Small intestine (tissue), 7 donors: ENCODE measurements at regions not wholly inside any gene's neighbourhood (a gene's known extent, or its start where the extent isn't known, plus 50 kb on each side); places are given as distances from the start of the nearest gene placed in this dataset.

ENCODE experiments used
- DNase-seq, 2 donors: peaks; one replicate each; pipeline versions ENCODE4 v3.0.0 to v3.0.0-alpha.2; 2013
- FAIRE-seq: peaks from 2 replicates; lab custom pipeline; 2012; peaks lifted over from hg19 to GRCh38; lab: Jason Lieb, UNC
- H3K27ac ChIP-seq, 3 donors: one replicate each; pipeline ENCODE4 v1.5.1; 2013; ENCODE audit warnings: low read length in 2 of 3, mild to moderate bottlenecking in 2 of 3, control low read depth in 1 of 3, inconsistent platforms in 1 of 3, low read depth in 1 of 3, moderate library complexity in 1 of 3
- H3K27me3 ChIP-seq, 3 donors: one replicate each; pipeline ENCODE4 v1.6.1; 2013; ENCODE audit warnings: low read length in 3 of 3, inconsistent platforms in 1 of 3; ENCODE audit not compliant: control insufficient read depth in 3 of 3, insufficient read depth in 3 of 3
- H3K36me3 ChIP-seq, 3 donors: one replicate each; pipeline ENCODE4 v1.6.1; 2013; ENCODE audit warnings: low read length in 3 of 3, inconsistent platforms in 1 of 3, low read depth in 1 of 3, mild to moderate bottlenecking in 1 of 3, moderate library complexity in 1 of 3; ENCODE audit not compliant: control insufficient read depth in 3 of 3, insufficient read depth in 2 of 3
- H3K4me1 ChIP-seq, 3 donors: one replicate each; pipeline ENCODE4 v1.6.1; 2013; ENCODE audit warnings: low read length in 2 of 3, inconsistent platforms in 1 of 3, low read depth in 1 of 3, mild to moderate bottlenecking in 1 of 3, moderate library complexity in 1 of 3; ENCODE audit not compliant: control insufficient read depth in 3 of 3, insufficient read depth in 2 of 3
- H3K4me3 ChIP-seq, 3 donors: one replicate each; pipeline ENCODE4 v1.5.1; 2013; ENCODE audit warnings: low read length in 3 of 3, control low read depth in 1 of 3, inconsistent platforms in 1 of 3, low read depth in 1 of 3, mild to moderate bottlenecking in 1 of 3, moderate library complexity in 1 of 3
- H3K9me3 ChIP-seq, 2 donors: one replicate each; pipeline ENCODE4 v1.6.1; 2013; ENCODE audit warnings: low read depth in 1 of 2, low read length in 1 of 2; ENCODE audit not compliant: control insufficient read depth in 2 of 2, insufficient read depth in 1 of 2
- WGBS, 3 donors: extraction: QIAGEN DNeasy Blood & Tissue Kit; methylation state at CpG; one replicate each; pipeline ENCODE4 v1.1.7; 2013; 5-methylcytosine and 5-hydroxymethylcytosine counted together
- donor health status: healthy with polysubstance abuse.
- donor health status: control.
- donor health status: control.
- donor health status: Bipolar disorder and iron deficiency.
- donor health status: healthy.

DNA sequence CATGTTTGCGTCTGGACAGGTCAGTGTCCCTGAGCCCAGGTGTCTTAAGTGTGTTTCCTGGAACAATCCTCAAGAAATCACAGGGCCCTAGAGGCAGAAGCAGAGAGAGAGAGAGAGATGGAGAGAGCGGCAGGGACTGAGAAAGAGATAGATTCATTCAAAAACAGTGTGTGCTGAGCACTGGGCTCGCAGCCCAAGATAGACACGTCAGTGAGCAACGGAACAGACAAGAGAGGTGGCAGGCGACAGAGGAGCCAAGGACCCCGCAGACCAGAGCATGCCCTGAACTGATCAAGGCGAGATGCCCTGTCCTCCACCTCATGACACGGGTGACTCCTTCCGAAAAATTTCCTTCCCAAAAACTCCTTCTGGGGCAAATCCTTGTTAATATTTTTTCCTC is 362.0 kb upstream of the SULF2 start:
- DNase-seq (no peak), FAIRE-seq (no peak)
- Histone ChIP-seq H3K4me3 (no peak overlapping the region), H3K27me3 (no peaks in the 10 kb centered on the region), H3K36me3 (no peaks in the 10 kb centered on the region), H3K27ac (no peak overlapping the region), H3K4me1 (no peaks in the 10 kb centered on the region), H3K9me3 (no peaks in the 10 kb centered on the region)
- 76 to 82% (median 80%) methylated on average over 10 of the region's 10 CpGs for WGBS, 3 donors

DNA sequence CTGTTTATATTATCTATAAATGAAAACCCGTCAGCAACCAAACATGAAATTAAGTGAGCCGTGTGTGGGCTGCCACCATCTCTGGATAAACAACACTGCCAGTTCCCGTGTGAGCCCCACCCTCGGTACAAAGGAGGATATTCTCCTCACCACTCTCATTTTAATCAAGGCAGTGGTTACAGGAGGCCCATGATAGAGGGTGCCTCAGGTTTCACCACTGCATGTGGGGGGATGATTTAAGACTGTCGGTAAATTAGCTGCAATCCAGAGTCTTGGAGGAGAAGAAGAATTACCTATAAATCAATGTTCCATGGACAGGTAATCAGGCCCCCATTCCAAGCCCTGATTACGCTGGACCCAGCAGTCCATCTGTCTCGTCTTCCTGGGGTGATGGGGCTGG is 361.6 kb upstream of the SULF2 start:
- H3K9me3 ChIP-seq: no peaks in the 10 kb centered on the region
- no peak for DNase-seq
- H3K27ac ChIP-seq: no peak overlapping the region
- 36 to 59% (median 51%) methylated on average over 7 of the region's 7 CpGs for WGBS, 3 donors
- no peak overlapping the region for H3K4me3 ChIP-seq
- no peaks in the 10 kb centered on the region for H3K4me1 ChIP-seq
- no peak for FAIRE-seq
- H3K36me3 ChIP-seq: no peaks in the 10 kb centered on the region
- no peaks in the 10 kb centered on the region for H3K27me3 ChIP-seq

DNA sequence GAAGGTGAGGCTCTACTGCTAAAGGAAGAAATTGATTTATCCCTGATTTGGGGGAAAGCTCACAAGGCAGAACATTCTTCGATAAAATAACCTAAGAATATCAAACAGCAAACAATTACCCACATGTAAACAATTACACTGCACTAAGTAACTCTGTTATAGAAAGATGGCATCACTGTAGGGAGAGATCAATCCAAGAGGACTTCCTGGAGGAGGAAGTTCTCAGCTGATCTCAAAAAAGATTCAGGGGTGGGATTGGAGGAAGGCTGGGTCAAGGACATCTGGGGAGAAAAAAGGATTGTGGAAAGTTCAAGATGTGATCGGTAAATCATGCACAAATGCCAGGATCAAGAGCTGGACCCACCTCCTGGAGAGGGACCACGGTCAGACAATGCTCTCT is 361.0 kb upstream of the SULF2 start:
- no peaks in the 10 kb centered on the region for H3K4me1 ChIP-seq
- no peak overlapping the region for H3K4me3 ChIP-seq
- H3K27ac ChIP-seq: no peak overlapping the region
- no peak for DNase-seq
- H3K27me3 ChIP-seq: no peaks in the 10 kb centered on the region
- FAIRE-seq: no peak
- no peaks in the 10 kb centered on the region for H3K36me3 ChIP-seq
- 78 to 87% (median 79%) methylated on average over 3 of the region's 3 CpGs for WGBS, 3 donors
- H3K9me3 ChIP-seq: no peaks in the 10 kb centered on the region

DNA sequence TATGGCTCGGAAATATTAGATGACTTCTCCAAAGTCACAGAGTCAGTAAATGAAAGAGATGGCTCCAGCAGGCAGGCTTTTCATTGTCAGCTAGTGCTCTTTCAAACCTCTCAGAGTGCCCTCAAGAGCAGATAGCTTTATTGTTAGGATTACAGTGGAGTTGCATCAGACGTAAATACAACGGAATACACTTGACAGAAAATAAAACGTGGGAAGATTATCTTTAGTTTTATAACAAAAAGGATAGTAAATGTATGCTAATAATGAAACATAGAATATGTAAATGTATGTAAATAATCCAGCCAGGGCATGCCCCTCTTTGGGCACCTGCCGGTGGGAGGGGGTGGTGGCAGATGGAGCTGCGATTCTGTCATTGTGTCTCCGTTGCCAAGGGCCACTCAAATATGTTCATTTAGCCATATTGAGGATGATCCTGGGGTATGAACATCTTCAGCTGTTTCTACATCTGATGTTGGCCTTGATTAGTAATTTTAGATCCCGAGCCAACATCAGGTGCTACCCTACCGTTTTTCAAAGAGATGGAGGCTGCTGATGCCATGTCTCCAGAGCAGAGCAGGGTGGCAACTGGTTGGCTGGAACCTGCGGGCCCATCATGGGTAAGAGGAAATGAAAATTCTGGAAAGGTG is 358.3 kb upstream of the SULF2 start:
- FAIRE-seq: no peak
- H3K4me3 ChIP-seq: no peak overlapping the region
- no peaks in the 10 kb centered on the region for H3K36me3 ChIP-seq
- DNase-seq: no peak
- no peaks in the 10 kb centered on the region for H3K4me1 ChIP-seq
- peaks cover 0 to 3% (median 0%) of the 10 kb centered on the region in 3 donors for H3K27me3 ChIP-seq
- 77 to 82% (median 80%) methylated on average over 10 of the region's 10 CpGs for WGBS, 3 donors
- no peaks in the 10 kb centered on the region for H3K9me3 ChIP-seq
- H3K27ac ChIP-seq: no peak overlapping the region

DNA sequence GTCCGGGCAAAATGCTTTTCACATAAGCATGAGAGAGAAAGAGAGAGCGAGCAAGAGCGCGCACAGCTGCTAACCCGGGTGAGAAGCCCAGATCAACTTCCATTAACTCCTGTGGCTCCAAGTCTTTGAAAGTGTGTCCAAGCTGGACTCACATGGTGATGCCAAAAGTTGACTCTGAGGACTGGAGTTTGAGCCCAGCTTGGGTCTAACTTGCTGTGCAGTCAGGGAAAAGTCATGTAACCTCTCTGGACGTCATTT is 357.2 kb upstream of the SULF2 start:
- H3K9me3 ChIP-seq: no peaks in the 10 kb centered on the region
- DNase-seq: no peak
- H3K27me3 ChIP-seq: peaks cover 0 to 3% (median 0%) of the 10 kb centered on the region in 3 donors
- H3K4me1 ChIP-seq: no peaks in the 10 kb centered on the region
- no peak for FAIRE-seq
- H3K36me3 ChIP-seq: no peaks in the 10 kb centered on the region
- no peak overlapping the region for H3K4me3 ChIP-seq
- 62 to 82% (median 70%) methylated on average over 6 of the region's 6 CpGs for WGBS, 3 donors
- no peak overlapping the region for H3K27ac ChIP-seq

DNA sequence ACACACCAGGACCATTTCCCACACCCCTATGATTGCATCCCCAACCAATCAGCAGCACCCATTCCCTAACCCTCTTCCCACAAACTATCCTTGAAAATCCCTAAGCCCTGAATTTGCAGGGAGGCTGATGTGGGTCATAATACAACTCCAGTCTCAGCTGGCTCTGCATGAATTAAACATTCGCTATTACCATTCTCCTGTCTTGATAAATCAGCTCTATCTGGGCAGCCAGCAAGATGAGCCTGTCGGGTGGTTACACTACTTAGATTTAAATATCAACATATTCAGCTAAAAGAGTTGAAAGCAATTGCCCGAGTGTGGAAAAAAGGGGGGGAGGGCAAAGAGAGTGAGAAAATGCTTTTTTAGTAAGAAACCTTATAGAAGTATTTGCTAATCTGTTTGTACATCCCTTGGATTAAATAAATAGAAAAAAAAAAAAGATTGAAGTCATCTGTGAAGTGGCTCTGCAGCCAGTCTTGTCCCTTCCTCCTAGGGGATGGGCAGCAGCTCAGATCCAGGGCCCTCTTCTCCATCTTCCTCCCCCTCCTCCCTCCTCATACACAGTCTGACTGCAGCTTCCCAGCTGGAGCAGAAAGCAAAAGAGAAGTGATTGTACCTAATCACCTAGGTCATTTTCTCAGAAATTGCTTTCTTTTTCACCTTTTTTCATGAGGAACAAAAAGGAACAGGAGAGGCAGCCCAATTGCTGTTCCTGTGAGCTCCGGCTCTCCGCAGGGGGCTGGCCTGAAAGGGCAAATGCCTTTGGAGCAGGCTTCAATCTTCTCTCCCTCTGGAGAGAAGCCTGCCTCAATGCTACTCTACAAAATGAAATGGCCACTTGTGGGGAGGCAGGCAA is 356.6 kb upstream of the SULF2 start:
- no peak for DNase-seq
- H3K36me3 ChIP-seq: no peaks in the 10 kb centered on the region
- no peaks in the 10 kb centered on the region for H3K4me1 ChIP-seq
- no peak for FAIRE-seq
- no peak overlapping the region for H3K4me3 ChIP-seq
- H3K27ac ChIP-seq: no peak overlapping the region
- no peaks in the 10 kb centered on the region for H3K9me3 ChIP-seq
- peaks cover 0 to 3% (median 0%) of the 10 kb centered on the region in 3 donors for H3K27me3 ChIP-seq
- WGBS, 3 donors: 67 to 87% (median 77%) methylated on average over 5 of the region's 5 CpGs

DNA sequence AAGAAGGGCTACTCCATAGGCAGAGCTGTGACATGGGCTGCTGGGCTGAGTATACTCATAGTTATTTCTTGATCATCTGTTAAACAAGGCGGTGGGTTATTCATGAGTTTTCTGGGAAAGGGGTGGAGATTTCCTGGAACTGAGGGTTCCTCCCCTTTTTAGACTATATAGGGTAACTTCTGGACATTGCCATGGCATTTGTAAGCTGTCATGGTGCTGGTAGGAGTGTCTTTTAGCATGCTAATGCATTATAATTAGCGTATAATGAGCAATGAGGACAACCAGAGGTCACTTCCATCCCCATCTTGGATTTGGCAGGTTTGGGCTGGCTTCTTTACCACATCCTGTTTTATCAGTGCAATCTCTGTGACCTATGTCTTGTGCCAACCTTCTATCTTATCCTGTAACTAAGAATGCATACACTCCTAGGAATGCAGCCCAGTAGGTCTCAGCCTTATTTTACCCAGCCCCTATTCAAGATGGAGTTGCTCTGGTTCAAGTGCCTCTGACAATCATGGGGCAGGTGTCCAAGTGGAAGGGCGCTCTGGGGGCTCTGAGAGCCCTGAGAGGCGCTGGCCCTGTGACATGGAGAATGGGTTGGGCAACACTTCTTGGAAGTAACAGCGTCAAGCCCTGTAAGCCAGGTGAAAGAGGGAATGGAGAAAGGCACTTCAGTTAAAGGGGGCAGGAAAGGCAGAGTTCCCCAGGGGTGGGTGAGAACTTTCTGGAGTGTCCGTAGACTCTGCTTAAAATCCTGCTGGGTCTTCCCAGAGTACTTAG is 354.2 kb upstream of the SULF2 start:
- no peak overlapping the region for H3K4me3 ChIP-seq
- H3K27me3 ChIP-seq: peaks cover 0 to 3% (median 0%) of the 10 kb centered on the region in 3 donors
- DNase-seq (no peak), FAIRE-seq (no peak)
- WGBS, 3 donors: 76 to 88% (median 87%) methylated on average over 6 of the region's 6 CpGs
- H3K4me1 ChIP-seq: no peaks in the 10 kb centered on the region
- no peak overlapping the region for H3K27ac ChIP-seq
- H3K9me3 ChIP-seq: no peaks in the 10 kb centered on the region
- no peaks in the 10 kb centered on the region for H3K36me3 ChIP-seq

DNA sequence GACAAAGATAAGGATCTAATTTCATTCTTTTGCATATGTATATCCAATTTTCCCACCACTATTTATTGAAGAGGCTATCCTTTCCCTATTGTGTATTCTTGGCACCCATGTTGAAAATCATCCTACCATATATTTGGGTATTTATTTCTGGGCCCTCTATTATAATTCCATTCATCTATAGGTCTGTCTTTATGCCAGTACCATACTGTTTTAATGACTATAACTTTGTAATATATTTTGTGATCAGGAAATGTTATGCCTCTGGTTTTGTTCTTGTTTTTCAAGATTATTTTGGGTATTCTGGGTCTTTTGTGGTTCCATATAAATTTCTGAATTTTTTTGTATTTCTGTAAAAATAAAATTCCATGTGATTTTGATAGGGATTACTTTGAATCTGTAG is 347.6 kb upstream of the SULF2 start:
- DNase-seq (no peak), FAIRE-seq (no peak)
- no peaks in the 10 kb centered on the region for H3K36me3 ChIP-seq
- H3K27me3 ChIP-seq: no peaks in the 10 kb centered on the region
- no peak overlapping the region for H3K4me3 ChIP-seq
- no peak overlapping the region for H3K27ac ChIP-seq
- no peaks in the 10 kb centered on the region for H3K4me1 ChIP-seq
- H3K9me3 ChIP-seq: no peaks in the 10 kb centered on the region
